Skeletal muscle tissue (tissue), 3 donors: ENCODE measurements at regions not wholly inside any gene's neighbourhood (a gene's known extent, or its start where the extent isn't known, plus 50 kb on each side); places are given as distances from the start of the nearest gene placed in this dataset.

Experiments
- H3K27ac ChIP-seq: one replicate; pipeline ENCODE4 v1.7.0; 2013; ENCODE audit warnings: mild to moderate bottlenecking, low read depth, low read length, inconsistent platforms
- H3K27me3 ChIP-seq, 3 donors: one replicate each; pipeline ENCODE4 v1.7.0; 2013; ENCODE audit warnings: low read length in 3 of 3; ENCODE audit not compliant: control insufficient read depth in 3 of 3, insufficient read depth in 3 of 3
- H3K36me3 ChIP-seq, 3 donors: one replicate each; pipeline ENCODE4 v1.7.0; 2013; ENCODE audit warnings: low read length in 3 of 3; ENCODE audit not compliant: control insufficient read depth in 3 of 3, insufficient read depth in 3 of 3
- H3K4me1 ChIP-seq, 3 donors: one replicate each; pipeline ENCODE4 v1.7.0; 2013; ENCODE audit warnings: low read length in 3 of 3, mild to moderate bottlenecking in 3 of 3; ENCODE audit not compliant: control insufficient read depth in 3 of 3, insufficient read depth in 3 of 3
- H3K4me3 ChIP-seq, 3 donors: one replicate each; pipeline ENCODE4 v1.7.0; 2013; ENCODE audit warnings: low read length in 3 of 3
- H3K9ac ChIP-seq, 3 donors: one replicate each; pipeline ENCODE4 v1.7.0; 2013; ENCODE audit warnings: low read length in 3 of 3, mild to moderate bottlenecking in 3 of 3, moderate library complexity in 2 of 3, low read depth in 1 of 3
- H3K9me3 ChIP-seq, 3 donors: one replicate each; pipeline ENCODE4 v1.7.0; 2013; ENCODE audit warnings: low read length in 3 of 3; ENCODE audit not compliant: control insufficient read depth in 3 of 3
- donor health status: Osteomylitis.

DNA sequence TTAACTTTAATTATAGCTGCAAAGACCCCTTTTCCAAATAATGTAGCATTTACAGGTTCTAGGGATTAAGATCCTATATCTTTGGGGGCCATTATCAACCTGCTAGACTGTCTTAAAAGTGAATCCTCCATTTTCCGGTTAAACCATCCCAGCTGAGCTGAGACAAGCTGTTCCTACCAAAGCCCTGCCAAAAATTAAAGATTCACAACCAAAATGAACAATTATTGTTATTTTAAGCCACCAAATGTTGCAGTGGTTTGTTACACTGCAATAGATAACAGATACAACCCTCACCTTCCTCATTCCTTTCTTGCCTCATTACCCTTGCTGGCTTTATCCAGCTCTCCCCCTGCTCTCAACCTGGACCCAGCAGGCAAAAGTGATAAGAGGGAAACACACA, 343.4 kb downstream of the CDK5RAP2 start:
- Histone ChIP-seq H3K27me3 (peaks cover 0 to under 1% (median 0%) of the 10 kb centered on the region in 3 donors), H3K4me3 (no peak overlapping the region), H3K9me3 (no peaks in the 10 kb centered on the region), H3K9ac (no peak overlapping the region), H3K36me3 (no peaks in the 10 kb centered on the region), H3K27ac (no peak overlapping the region), H3K4me1 (no peaks in the 10 kb centered on the region)

DNA sequence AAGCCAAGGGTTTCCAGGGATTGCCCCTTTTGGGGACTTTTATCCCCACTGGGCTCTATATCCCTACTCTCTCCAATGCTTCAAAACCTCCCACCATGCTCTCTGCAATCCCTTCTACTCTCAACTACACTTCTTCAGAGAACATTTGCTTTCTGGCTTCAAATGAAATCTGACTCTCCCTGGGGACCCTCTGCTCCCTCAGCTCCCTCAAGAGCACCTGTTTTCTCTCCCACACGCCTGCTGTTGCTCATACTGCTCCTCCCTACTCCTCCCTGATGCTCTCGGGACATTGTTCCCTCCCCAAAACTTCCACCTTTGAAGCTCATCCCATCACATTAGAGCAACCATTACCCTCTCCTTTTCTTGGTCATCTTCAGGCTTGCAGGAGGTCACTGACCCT, 344.9 kb downstream of the CDK5RAP2 start:
- Histone ChIP-seq H3K9me3 (no peaks in the 10 kb centered on the region), H3K4me3 (no peak overlapping the region), H3K4me1 (no peaks in the 10 kb centered on the region)

DNA sequence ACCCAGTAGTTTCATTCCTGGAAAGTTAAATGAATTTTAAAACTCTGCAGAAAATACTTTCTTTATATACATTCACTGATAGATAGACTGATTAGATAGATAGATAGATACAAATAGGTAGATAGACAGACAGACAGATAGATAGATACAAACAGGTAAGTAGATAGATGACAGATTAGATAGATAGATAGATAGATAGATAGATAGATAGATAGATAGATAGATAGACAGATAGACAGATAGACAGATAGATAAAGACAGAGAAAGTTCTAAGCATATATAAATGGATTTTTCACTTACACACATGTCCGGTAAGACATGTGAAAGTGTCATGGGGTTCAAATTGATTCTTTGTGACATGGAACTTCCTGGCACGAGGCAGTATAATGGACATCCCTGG, 349.7 kb downstream of the CDK5RAP2 start:
- Histone ChIP-seq H3K27ac (no peak overlapping the region), H3K9ac (no peak overlapping the region), H3K4me3 (no peak overlapping the region), H3K36me3 (no peaks in the 10 kb centered on the region), H3K4me1 (no peaks in the 10 kb centered on the region), H3K9me3 (no peaks in the 10 kb centered on the region), H3K27me3 (peaks cover 0 to 2% (median 0%) of the 10 kb centered on the region in 3 donors)

More for the DNA sequence above, 344.9 kb downstream of the CDK5RAP2 start:
- Histone ChIP-seq H3K27ac (no peak overlapping the region), H3K27me3 (peaks cover 0 to 2% (median 0%) of the 10 kb centered on the region in 3 donors), H3K9ac (no peak overlapping the region), H3K36me3 (no peaks in the 10 kb centered on the region)

DNA sequence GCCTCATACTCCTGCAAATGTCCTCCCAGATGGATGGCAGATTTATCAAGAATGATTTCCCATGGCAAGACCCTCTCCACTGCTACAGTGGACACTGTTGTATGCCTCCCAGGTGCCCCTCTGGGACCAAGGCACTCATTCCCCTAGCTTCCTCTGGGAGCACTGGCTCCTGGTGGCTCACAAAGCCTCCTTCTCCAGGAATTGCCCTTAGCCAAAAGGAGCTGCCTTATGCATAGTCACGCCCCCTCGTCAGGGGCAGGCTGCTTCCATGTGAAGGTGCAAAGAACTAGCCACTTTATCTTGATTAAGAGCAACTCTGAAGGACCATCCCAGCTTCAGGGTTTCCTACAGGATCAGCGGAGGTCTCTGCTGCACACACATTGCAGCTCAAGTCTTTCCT, 358.1 kb downstream of the CDK5RAP2 start:
- H3K27ac ChIP-seq, result no peak overlapping the region
- H3K27me3 ChIP-seq, result no peaks in the 10 kb centered on the region
- H3K4me3 ChIP-seq, result no peak overlapping the region
- H3K4me1 ChIP-seq, result no peaks in the 10 kb centered on the region
- H3K36me3 ChIP-seq, result no peaks in the 10 kb centered on the region
- no peak overlapping the region for H3K9ac ChIP-seq
- no peaks in the 10 kb centered on the region for H3K9me3 ChIP-seq

DNA sequence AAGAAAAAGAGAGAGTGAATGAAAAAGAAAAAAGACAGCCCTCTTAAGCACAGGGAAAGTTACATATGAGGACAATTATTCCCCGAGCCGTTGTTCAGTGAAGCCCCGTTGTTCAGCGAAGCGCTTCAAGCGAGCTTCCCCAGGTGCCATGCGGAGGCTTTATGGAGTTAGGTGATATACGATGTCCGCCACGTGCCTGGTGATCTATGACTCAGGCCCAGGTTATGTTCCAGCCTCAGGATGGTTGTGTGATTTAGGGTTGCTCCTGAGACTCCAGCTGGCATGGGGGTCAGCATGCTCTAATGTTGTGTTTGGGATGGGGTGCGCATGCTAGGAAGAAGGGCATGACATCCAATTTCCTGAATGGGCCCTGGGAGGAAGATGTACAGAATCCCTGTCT, 365.6 kb downstream of the CDK5RAP2 start:
- no peaks in the 10 kb centered on the region for H3K36me3 ChIP-seq
- H3K27ac ChIP-seq, result no peak overlapping the region
- H3K9ac ChIP-seq, result no peak overlapping the region
- H3K4me3 ChIP-seq, result no peak overlapping the region
- H3K27me3 ChIP-seq, result no peaks in the 10 kb centered on the region
- H3K9me3 ChIP-seq, result no peaks in the 10 kb centered on the region
- peaks cover 5 to 10% (median 6%) of the 10 kb centered on the region in 3 donors for H3K4me1 ChIP-seq

DNA sequence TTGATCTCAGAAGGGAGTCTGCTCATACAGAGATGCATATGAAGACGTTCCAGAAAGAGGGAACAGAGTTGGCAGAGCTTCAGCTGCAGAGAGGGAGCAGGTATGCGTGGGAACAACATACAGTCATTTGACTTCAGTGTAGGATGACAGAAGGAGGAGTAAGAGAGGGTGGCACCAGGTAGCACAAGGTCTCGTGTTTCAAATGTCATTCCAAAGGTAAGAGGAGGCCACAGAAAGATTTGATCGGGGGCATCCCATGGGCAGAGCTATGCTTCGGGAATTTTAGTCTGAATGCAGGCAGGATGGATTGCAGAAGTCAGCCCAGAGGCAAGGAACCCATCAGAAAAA, 367.1 kb downstream of the CDK5RAP2 start:
- Histone ChIP-seq H3K27ac (no peak overlapping the region), H3K4me1 (peaks cover 5 to 10% (median 6%) of the 10 kb centered on the region in 3 donors), H3K27me3 (no peaks in the 10 kb centered on the region), H3K4me3 (no peak overlapping the region), H3K9ac (no peak overlapping the region), H3K9me3 (no peaks in the 10 kb centered on the region), H3K36me3 (no peaks in the 10 kb centered on the region)

DNA sequence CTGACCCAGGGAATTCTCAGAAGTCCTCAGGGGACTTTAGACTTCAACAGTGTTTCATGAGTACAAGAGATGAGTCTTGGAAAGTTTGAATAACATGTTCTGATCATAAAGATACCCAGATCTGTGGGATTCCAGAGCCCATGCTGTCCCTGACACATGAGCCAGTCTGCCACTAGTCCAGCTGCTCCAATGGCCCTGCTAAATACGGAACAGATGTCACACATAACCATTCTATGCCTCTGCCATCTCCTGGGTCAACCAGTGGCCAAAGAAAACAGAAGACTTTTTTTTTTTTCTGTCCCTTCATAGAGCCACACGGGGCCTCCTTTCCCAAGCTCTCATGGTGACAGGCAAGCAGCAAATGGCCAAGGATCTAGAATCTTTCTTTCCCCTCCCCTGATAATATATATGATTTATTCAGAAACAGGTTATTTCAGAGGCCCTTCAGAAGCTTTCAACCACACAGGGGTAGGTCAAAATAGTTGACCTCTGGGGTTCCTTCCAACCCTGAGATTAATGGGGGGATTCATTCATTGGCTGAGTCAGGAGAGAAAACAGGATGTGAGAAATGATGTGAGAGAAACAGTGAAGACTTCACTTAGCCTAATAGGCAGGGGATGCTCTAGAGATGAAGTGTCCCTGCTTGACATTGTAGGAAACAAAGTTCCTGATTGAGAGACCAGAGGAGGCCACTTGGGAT, 367.7 kb downstream of the CDK5RAP2 start:
- H3K9ac ChIP-seq, result no peak overlapping the region
- no peak overlapping the region for H3K4me3 ChIP-seq
- H3K4me1 ChIP-seq, result peaks cover 5 to 10% (median 6%) of the 10 kb centered on the region in 3 donors
- no peaks in the 10 kb centered on the region for H3K27me3 ChIP-seq
- no peaks in the 10 kb centered on the region for H3K36me3 ChIP-seq
- H3K27ac ChIP-seq, result no peak overlapping the region
- no peaks in the 10 kb centered on the region for H3K9me3 ChIP-seq

DNA sequence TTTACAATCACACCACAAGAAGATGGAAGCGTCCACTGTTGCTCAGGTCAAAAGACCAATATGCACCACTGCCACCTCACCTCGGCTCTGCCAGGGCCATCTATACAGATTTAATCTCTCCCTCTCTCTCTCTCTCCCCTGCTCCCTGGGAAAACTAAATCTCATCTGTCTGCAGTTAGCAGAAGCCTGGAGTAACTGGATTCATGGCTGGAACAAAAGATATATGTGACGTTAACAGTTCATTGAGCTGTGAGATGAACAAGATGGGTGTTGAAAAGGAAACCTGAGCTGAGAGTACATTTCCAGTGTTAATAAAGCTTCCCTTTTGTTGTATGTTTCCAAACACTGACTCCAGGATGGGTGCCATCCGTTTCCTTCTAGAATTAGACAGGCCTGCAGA, 369.7 kb downstream of the CDK5RAP2 start:
- H3K27me3 ChIP-seq, result no peaks in the 10 kb centered on the region
- H3K27ac ChIP-seq, result no peak overlapping the region
- H3K9me3 ChIP-seq, result no peaks in the 10 kb centered on the region
- H3K36me3 ChIP-seq, result no peaks in the 10 kb centered on the region
- no peak overlapping the region for H3K9ac ChIP-seq
- peaks cover 5 to 10% (median 6%) of the 10 kb centered on the region in 3 donors for H3K4me1 ChIP-seq
- H3K4me3 ChIP-seq, result no peak overlapping the region

DNA sequence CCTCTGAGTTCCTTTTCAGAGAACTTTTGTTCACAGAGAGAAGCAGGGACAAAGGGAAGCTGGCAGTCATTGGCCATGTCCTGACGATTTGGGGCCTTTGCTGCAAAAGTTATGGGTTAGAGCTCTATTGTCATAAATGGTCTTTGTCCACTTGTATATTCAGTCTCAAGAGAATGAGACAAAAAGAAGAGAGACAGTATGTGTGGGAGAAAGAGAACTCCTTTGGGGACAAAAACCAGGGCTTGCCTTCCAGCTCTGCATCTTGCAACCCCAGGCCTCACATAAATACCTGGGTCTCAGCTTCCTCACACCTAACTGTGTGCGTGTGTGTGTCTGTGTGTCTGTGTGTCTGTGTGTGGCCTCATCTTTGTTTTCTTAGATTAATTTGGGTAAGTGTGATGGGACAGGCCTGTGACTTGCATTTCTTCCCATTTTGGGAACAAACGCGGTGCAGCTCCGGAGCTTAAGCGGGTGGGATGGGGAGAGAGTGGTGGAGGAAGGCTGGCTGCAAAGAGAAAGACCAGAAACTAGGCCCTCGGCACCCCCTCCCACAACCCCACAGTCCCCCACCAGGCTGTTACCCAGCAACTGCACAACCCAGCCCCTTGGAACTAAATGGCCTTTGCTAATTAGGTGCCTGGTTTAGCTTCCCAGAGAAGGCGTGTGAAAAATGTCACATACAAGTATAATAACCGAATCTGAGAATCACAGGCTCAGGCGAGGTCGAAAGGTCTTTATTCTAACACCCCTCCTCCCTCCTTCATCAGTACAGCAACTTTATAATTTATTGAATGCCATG, 376.9 kb downstream of the CDK5RAP2 start:
- Histone ChIP-seq H3K4me1 (no peaks in the 10 kb centered on the region), H3K9ac (no peak overlapping the region), H3K27me3 (no peaks in the 10 kb centered on the region), H3K27ac (no peak overlapping the region), H3K36me3 (no peaks in the 10 kb centered on the region), H3K9me3 (no peaks in the 10 kb centered on the region), H3K4me3 (no peak overlapping the region)

DNA sequence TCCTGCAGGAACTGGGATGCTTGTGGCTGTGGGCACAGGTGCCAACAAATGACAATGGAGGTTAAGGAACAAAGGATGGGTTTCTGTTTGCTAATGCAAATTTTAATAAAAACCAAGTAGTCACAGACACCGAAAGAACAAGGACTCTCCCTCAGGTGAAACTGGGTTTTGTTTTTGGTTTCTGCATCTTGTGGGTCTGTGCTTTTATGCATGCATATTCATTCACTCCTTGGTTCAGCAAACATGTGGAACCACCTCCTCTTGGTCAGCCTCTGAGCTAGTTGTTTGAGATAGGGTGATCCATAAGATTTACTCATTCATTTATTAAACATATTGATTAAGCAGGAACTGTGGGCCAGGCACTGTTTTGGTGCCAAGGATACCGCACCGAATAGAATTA, 381.9 kb downstream of the CDK5RAP2 start:
- H3K4me1 ChIP-seq, result no peaks in the 10 kb centered on the region
- no peak overlapping the region for H3K4me3 ChIP-seq
- H3K9me3 ChIP-seq, result no peaks in the 10 kb centered on the region

More for the DNA sequence above, 381.9 kb downstream of the CDK5RAP2 start:
- no peaks in the 10 kb centered on the region for H3K36me3 ChIP-seq
- H3K9ac ChIP-seq, result no peak overlapping the region
- no peaks in the 10 kb centered on the region for H3K27me3 ChIP-seq
- H3K27ac ChIP-seq, result no peak overlapping the region
